ENCODE measurements at regions not wholly inside any gene's neighbourhood (a gene's known extent, or its start where the extent isn't known, plus 50 kb on each side); places are given as distances from the start of the nearest gene placed in this dataset.

DNA sequence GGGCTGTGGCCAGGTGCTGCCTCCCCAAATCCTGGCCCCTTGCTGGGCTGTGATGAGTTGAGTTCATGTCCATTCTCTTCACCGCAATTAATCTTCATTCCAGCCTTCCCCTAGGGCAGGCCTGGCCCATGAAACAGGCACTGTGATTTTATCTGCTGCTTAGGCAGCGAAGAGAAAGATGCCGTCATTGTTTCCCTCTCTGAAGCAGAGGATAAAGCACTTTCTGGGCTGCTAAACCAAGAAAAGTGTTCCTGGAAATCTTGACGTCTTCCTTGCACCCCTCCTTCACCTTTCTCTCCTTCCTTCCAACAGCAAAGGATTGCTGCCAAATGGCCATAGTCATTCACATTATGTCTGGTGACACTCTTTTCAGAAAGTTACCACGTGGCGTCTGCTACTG is 265.9 kb downstream of the ZEB1 start:
- peaks cover 34% of the 10 kb centered on the region for H3K4me1 ChIP-seq (ENCODE audit: control insufficient read depth, insufficient read depth, low read length)
- H3K27ac Mint-ChIP-seq = no peak overlapping the region

DNA sequence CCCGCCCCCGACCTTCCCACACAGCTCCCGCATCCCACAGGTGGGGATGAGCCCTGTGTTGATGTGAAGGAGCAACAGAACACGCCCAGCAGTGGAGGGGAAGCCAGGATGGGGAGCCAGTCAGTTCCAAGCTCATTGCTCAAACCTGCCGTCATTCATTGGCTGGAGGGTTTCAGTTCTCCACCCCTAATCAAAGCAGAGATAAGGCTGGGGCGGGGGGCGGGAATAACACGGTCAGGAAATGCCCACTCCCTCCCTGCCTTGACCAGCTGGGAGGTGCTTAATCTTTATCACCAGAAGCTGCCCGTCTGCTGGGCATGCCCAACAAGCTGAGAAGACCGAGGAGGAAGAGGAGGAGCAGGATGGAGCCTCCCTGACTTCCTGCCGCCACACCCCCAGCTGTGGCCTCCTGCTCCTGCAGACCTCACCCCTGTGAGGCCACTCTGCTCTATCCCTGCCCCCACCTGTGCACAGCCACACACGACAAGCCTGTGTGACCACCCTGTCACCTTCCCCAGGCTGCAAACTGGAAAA is 265.1 kb downstream of the ZEB1 start:
- H3K4me3 ChIP-seq (ENCODE audit: low read length) = no peak overlapping the region
- Mint-ChIP-seq H3K4me3 (no peak overlapping the region), H3K27ac (no peak overlapping the region), H3K4me1 (peaks cover 7 to 13% of the 10 kb centered on the region in 2 donors), H3K27me3 (ENCODE audit: low read depth in 2 of 2) (peaks cover 7 to 12% of the 10 kb centered on the region in 2 donors), H3K36me3 (no peaks in the 10 kb centered on the region), H3K9me3 (no peaks in the 10 kb centered on the region)
- intact Hi-C loops (cut with micrococcal nuclease) = no loop called here
- DNase-seq = no peak
- no peaks in the 10 kb centered on the region for H3K9me3 ChIP-seq (ENCODE audit: control insufficient read depth, insufficient read depth, low read length)
- peaks cover 34% of the 10 kb centered on the region for H3K4me1 ChIP-seq (ENCODE audit: control insufficient read depth, insufficient read depth, low read length)
- H3K36me3 ChIP-seq (ENCODE audit: control insufficient read depth, insufficient read depth, low read length) = no peaks in the 10 kb centered on the region
- TF ChIP-seq, protein P1, sequence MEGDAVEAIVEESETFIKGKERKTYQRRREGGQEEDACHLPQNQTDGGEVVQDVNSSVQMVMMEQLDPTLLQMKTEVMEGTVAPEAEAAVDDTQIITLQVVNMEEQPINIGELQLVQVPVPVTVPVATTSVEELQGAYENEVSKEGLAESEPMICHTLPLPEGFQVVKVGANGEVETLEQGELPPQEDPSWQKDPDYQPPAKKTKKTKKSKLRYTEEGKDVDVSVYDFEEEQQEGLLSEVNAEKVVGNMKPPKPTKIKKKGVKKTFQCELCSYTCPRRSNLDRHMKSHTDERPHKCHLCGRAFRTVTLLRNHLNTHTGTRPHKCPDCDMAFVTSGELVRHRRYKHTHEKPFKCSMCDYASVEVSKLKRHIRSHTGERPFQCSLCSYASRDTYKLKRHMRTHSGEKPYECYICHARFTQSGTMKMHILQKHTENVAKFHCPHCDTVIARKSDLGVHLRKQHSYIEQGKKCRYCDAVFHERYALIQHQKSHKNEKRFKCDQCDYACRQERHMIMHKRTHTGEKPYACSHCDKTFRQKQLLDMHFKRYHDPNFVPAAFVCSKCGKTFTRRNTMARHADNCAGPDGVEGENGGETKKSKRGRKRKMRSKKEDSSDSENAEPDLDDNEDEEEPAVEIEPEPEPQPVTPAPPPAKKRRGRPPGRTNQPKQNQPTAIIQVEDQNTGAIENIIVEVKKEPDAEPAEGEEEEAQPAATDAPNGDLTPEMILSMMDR (IDR thresholded peaks at IDR 0.05) = no peak
- no peaks in the 10 kb centered on the region for H3K27me3 ChIP-seq (ENCODE audit: control insufficient read depth, insufficient read depth, low read length)
- 73% methylated on average over 12 of the region's 12 CpGs for WGBS (ENCODE audit: insufficient coverage)
- no peak for ATAC-seq
- no peak overlapping the region for H3K27ac ChIP-seq (ENCODE audit: low read length)

More for the DNA sequence above, 265.9 kb downstream of the ZEB1 start:
- Mint-ChIP-seq H3K27me3 (ENCODE audit: low read depth in 2 of 2) (peaks cover 7 to 12% of the 10 kb centered on the region in 2 donors), H3K4me1 (peaks cover 7 to 13% of the 10 kb centered on the region in 2 donors), H3K9me3 (no peaks in the 10 kb centered on the region), H3K4me3 (no peak overlapping the region), H3K36me3 (no peaks in the 10 kb centered on the region)
- intact Hi-C loops (cut with micrococcal nuclease) = no loop called here
- TF ChIP-seq, protein P1 (IDR thresholded peaks at IDR 0.05) = no peak
- H3K4me3 ChIP-seq (ENCODE audit: low read length) = no peak overlapping the region
- no peak overlapping the region for H3K27ac ChIP-seq (ENCODE audit: low read length)
- no peaks in the 10 kb centered on the region for H3K36me3 ChIP-seq (ENCODE audit: control insufficient read depth, insufficient read depth, low read length)
- no peaks in the 10 kb centered on the region for H3K27me3 ChIP-seq (ENCODE audit: control insufficient read depth, insufficient read depth, low read length)
- DNase-seq (no peak), ATAC-seq (no peak)
- 91% methylated on average over 6 of the region's 6 CpGs for WGBS (ENCODE audit: insufficient coverage)
- H3K9me3 ChIP-seq (ENCODE audit: control insufficient read depth, insufficient read depth, low read length) = no peaks in the 10 kb centered on the region

DNA sequence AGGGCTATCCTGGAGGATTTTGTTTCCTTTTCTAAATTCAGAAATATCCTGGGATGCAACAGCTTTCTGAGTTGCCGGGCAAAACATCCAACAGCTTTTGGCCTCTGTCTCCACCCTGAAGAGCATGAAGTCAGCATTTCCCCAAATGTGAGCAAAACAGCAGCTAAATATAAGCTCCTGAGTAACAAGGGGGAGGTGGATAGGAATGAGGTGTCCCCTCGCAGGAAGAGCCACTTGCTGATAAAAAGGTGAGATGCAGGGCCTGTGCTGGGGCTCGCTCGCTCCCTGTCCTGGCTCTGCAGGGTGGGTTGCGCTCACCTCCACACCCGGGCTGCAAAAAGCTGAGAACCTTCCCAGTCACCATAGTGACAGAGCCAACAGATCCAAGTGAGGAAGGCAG is 264.3 kb downstream of the ZEB1 start:
- Mint-ChIP-seq H3K36me3 (no peaks in the 10 kb centered on the region), H3K4me3 (no peak overlapping the region), H3K27me3 (ENCODE audit: low read depth in 2 of 2) (peaks cover 7 to 14% of the 10 kb centered on the region in 2 donors)

More for the DNA sequence above, 264.3 kb downstream of the ZEB1 start:
- Histone ChIP-seq H3K27ac (ENCODE audit: low read length) (no peak overlapping the region), H3K27me3 (ENCODE audit: control insufficient read depth, insufficient read depth, low read length) (no peaks in the 10 kb centered on the region), H3K9me3 (ENCODE audit: control insufficient read depth, insufficient read depth, low read length) (no peaks in the 10 kb centered on the region), H3K36me3 (ENCODE audit: control insufficient read depth, insufficient read depth, low read length) (no peaks in the 10 kb centered on the region), H3K4me1 (ENCODE audit: control insufficient read depth, insufficient read depth, low read length) (peaks cover 34% of the 10 kb centered on the region), H3K4me3 (ENCODE audit: low read length) (no peak overlapping the region)
- WGBS (ENCODE audit: insufficient coverage) = 68% methylated on average over 6 of the region's 6 CpGs
- intact Hi-C loops (cut with micrococcal nuclease) = no loop called here
- ATAC-seq (no peak), DNase-seq (no peak)
- H3K27ac Mint-ChIP-seq = no peak overlapping the region
- H3K4me1 Mint-ChIP-seq = peaks cover 7 to 13% of the 10 kb centered on the region in 2 donors
- H3K9me3 Mint-ChIP-seq = no peaks in the 10 kb centered on the region
- TF ChIP-seq, protein P1 (IDR thresholded peaks at IDR 0.05) = no peak
